ENCODE measurements at regions not wholly inside any gene's neighbourhood (a gene's known extent, or its start where the extent isn't known, plus 50 kb on each side); places are given as distances from the start of the nearest gene placed in this dataset.

GRCh38 chr3:107921038-107921437 lies 169.8 kb downstream of the CD47 start:
- H2BK12ac ChIP-seq (ENCODE audit: low read depth, low read length) = no peak overlapping the region
- no peak overlapping the region for H2BK20ac ChIP-seq (ENCODE audit: low read length)
- H3K27ac ChIP-seq (ENCODE audit: low read depth, low read length) = no peak overlapping the region
- H3K56ac ChIP-seq (replicated peaks; ENCODE audit: insufficient read length, low read depth, low read length) = no peak overlapping the region
- no peaks in the 10 kb centered on the region for H3K36me3 ChIP-seq (ENCODE audit: control insufficient read depth in 2 of 4, insufficient read depth in 4 of 4, low read length in 3 of 4)
- H3K4me3 ChIP-seq (ENCODE audit: extremely low read depth in 1 of 4, insufficient read depth in 2 of 4, low read depth in 3 of 4, low read length in 4 of 4) = no peak overlapping the region
- H2AFZ ChIP-seq (ENCODE audit: low read length) = no peak overlapping the region
- H3K9me3 ChIP-seq (ENCODE audit: insufficient read depth in 2 of 2, low read depth in 1 of 2, low read length in 1 of 2) = no peaks in the 10 kb centered on the region
- H3K18ac ChIP-seq (ENCODE audit: extremely low read depth, low read length) = no peak overlapping the region
- no peak overlapping the region for H2BK15ac ChIP-seq (ENCODE audit: low read length)
- H2AK5ac ChIP-seq (ENCODE audit: low read depth, low read length) = no peak overlapping the region
- no peak overlapping the region for H3K9ac ChIP-seq (replicated peaks in 1 of 4; ENCODE audit: extremely low read depth in 1 of 4, low read depth in 3 of 4, low read length in 3 of 4)
- no peak overlapping the region for H3K23ac ChIP-seq (ENCODE audit: insufficient read length)
- TF ChIP-seq KDM4A (IDR thresholded peaks at IDR 0.05; ENCODE audit: low read depth, low read length, severe bottlenecking) (no peak), SAP30 (IDR thresholded peaks at IDR 0.05; ENCODE audit: insufficient read depth, insufficient replicate concordance, low read length) (no peak), TAF1 (IDR thresholded peaks at IDR 0.05; ENCODE audit: low read depth, low read length) (no peak)
- H4K8ac ChIP-seq (ENCODE audit: extremely low read depth, insufficient read depth, low read length) = no peak overlapping the region
- H4K5ac ChIP-seq (ENCODE audit: insufficient read length, low read depth, low read length) = no peak overlapping the region
- H3K79me2 ChIP-seq (ENCODE audit: control insufficient read depth in 1 of 2, insufficient read depth in 2 of 2, low read length in 2 of 2) = no peaks in the 10 kb centered on the region
- H3K4ac ChIP-seq (replicated peaks; ENCODE audit: insufficient read length, low read depth, low read length) = no peak overlapping the region
- ChIA-PET CTCF (ENCODE audit: partially characterized antibody) (no interaction called here), POLR2A (ENCODE audit: partially characterized antibody) (no interaction called here)
- H3K4me2 ChIP-seq (ENCODE audit: insufficient read depth in 1 of 2, low read depth in 2 of 2, low read length in 2 of 2) = no peak overlapping the region
- peaks cover 0 to 3% (median 0%) of the 10 kb centered on the region in 4 experiments; a peak in 1 of 7 replicates for H3K4me1 ChIP-seq (replicated peaks in 1 of 4; ENCODE audit: control insufficient read depth in 3 of 4, insufficient read depth in 4 of 4, low read length in 3 of 4)
- H4K91ac ChIP-seq (replicated peaks; ENCODE audit: insufficient read length, low read length) = no peak overlapping the region
- no peak for DNase-seq (ENCODE audit: low read depth in 1 of 2, low spot score in 2 of 2)
- H2BK120ac ChIP-seq (replicated peaks; ENCODE audit: low read depth, low read length) = no peak overlapping the region
- H4K20me1 ChIP-seq (replicated peaks in 1 of 2; ENCODE audit: control insufficient read depth in 1 of 2, insufficient read depth in 2 of 2, low read length in 2 of 2) = no peaks in the 10 kb centered on the region
- H3K14ac ChIP-seq (ENCODE audit: insufficient read length) = no peak overlapping the region
- 85% methylated on average over 1 of the region's 1 CpG; no CpG with 5 or more reads in 1 of the 2 experiments for WGBS, 2 experiments (ENCODE audit: extremely low coverage in 1 of 2, insufficient coverage in 1 of 2, insufficient read length in 1 of 2, insufficient replicate concordance in 2 of 2, low coverage in 1 of 2, low lambda C conversion rate in 2 of 2, missing lambda C conversion rate in 1 of 2)
- no peaks in the 10 kb centered on the region; a peak in 1 of 7 replicates for H3K27me3 ChIP-seq (replicated peaks in 1 of 4; ENCODE audit: control insufficient read depth in 3 of 4, extremely low read depth in 1 of 4, insufficient read depth in 3 of 4, low read length in 3 of 4)
- H2BK5ac ChIP-seq (ENCODE audit: low read depth, low read length) = no peak overlapping the region
- no peaks in the 10 kb centered on the region for H3K23me2 ChIP-seq (ENCODE audit: low read depth, low read length)
- H3K79me1 ChIP-seq (ENCODE audit: low read depth, low read length) = no peaks in the 10 kb centered on the region
- FAIRE-seq = no peak
